GM21526 (cell line): ENCODE measurements at regions not wholly inside any gene's neighbourhood (a gene's known extent, or its start where the extent isn't known, plus 50 kb on each side); places are given as distances from the start of the nearest gene placed in this dataset.
"Not testable (repeated sequence)": the region's sequence is repeated elsewhere in the genome, so short reads cannot be mapped to it uniquely, and the experiment has no call there.

Source experiments
- ATAC-seq: cut with Tn5 transposase; IDR thresholded peaks from one replicate; pipeline ENCODE4 v1.9.1; 2021; ENCODE audit warnings: moderate library complexity; ENCODE audit not compliant: unreplicated experiment, low FRiP score

GRCh38 chr15:31217067-31217466 is 109.6 kb upstream of the KLF13 start:
- no peak for ATAC-seq

- ATAC-seq, result no peak
Observed at GRCh38 chr15:31217566-31218270, 108.9 kb upstream of the KLF13 start.

- ATAC-seq, result no peak
Observed at GRCh38 chr15:31219221-31219620, 107.4 kb upstream of the KLF13 start.

GRCh38 chr15:31221936-31222515 is 104.6 kb upstream of the KLF13 start:
- no peak for ATAC-seq

- no peak for ATAC-seq
Observed at GRCh38 chr15:31222773-31223341, 103.8 kb upstream of the KLF13 start.

GRCh38 chr15:31223478-31224350 is 102.9 kb upstream of the KLF13 start:
- ATAC-seq, result no peak

- not testable (repeated sequence) for ATAC-seq
Observed at GRCh38 chr15:31224661-31225060, 102.0 kb upstream of the KLF13 start.

- ATAC-seq, result no peak
Observed at GRCh38 chr15:31225356-31225955, 101.2 kb upstream of the KLF13 start.

- ATAC-seq, result no peak
Observed at GRCh38 chr15:31226021-31226420, 100.6 kb upstream of the KLF13 start.

- ATAC-seq, result no peak
Observed at GRCh38 chr15:31227235-31227634, 99.4 kb upstream of the KLF13 start.

- no peak for ATAC-seq
Observed at GRCh38 chr15:31228011-31228484, 98.6 kb upstream of the KLF13 start.

- peak; percentile 57 for ATAC-seq
Observed at GRCh38 chr15:31228980-31229826, 97.4 kb upstream of the KLF13 start.

- ATAC-seq, result peak; percentile 82
Observed at GRCh38 chr15:31230630-31231485, 95.8 kb upstream of the KLF13 start.

GRCh38 chr15:31234815-31235214 is 91.8 kb upstream of the KLF13 start:
- ATAC-seq, result no peak

GRCh38 chr15:31235311-31236183 is 91.1 kb upstream of the KLF13 start:
- ATAC-seq, result no peak

GRCh38 chr15:31236184-31237042 is 90.2 kb upstream of the KLF13 start:
- no peak for ATAC-seq

- no peak for ATAC-seq
Observed at GRCh38 chr15:31237043-31237324, 89.7 kb upstream of the KLF13 start.
